ENCODE measurements at regions not wholly inside any gene's neighbourhood (a gene's known extent, or its start where the extent isn't known, plus 50 kb on each side); places are given as distances from the start of the nearest gene placed in this dataset.
A peak's percentile ranks its signal among the peaks of the same experiment; 100 is the strongest.

- Histone ChIP-seq H4K20me1 (replicated peaks in 1 of 2; ENCODE audit: control insufficient read depth in 1 of 2, insufficient read depth in 2 of 2, low read length in 2 of 2) (no peaks in the 10 kb centered on the region), H3K9ac (replicated peaks in 1 of 4; ENCODE audit: extremely low read depth in 1 of 4, low read depth in 3 of 4, low read length in 3 of 4) (no peak overlapping the region), H3K36me3 (ENCODE audit: control insufficient read depth in 2 of 4, insufficient read depth in 4 of 4, low read length in 3 of 4) (no peaks in the 10 kb centered on the region), H2AK5ac (ENCODE audit: low read depth, low read length) (no peak overlapping the region), H3K23ac (ENCODE audit: insufficient read length) (no peak overlapping the region), H3K4me3 (ENCODE audit: extremely low read depth in 1 of 4, insufficient read depth in 2 of 4, low read depth in 3 of 4, low read length in 4 of 4) (no peak overlapping the region), H2BK20ac (ENCODE audit: low read length) (no peak overlapping the region), H4K91ac (replicated peaks; ENCODE audit: insufficient read length, low read length) (no peak overlapping the region), H3K23me2 (ENCODE audit: low read depth, low read length) (no peaks in the 10 kb centered on the region), H3K14ac (ENCODE audit: insufficient read length) (no peak overlapping the region), H4K8ac (ENCODE audit: extremely low read depth, insufficient read depth, low read length) (no peak overlapping the region), H3K27ac (ENCODE audit: low read depth, low read length) (no peak overlapping the region), H3K4me1 (replicated peaks in 1 of 4; ENCODE audit: control insufficient read depth in 3 of 4, insufficient read depth in 4 of 4, low read length in 3 of 4) (no peaks in the 10 kb centered on the region), H2BK15ac (ENCODE audit: low read length) (no peak overlapping the region), H4K5ac (ENCODE audit: insufficient read length, low read depth, low read length) (no peak overlapping the region), H2BK12ac (ENCODE audit: low read depth, low read length) (no peak overlapping the region), H3K4ac (replicated peaks; ENCODE audit: insufficient read length, low read depth, low read length) (no peak overlapping the region), H3K27me3 (replicated peaks in 1 of 4; ENCODE audit: control insufficient read depth in 3 of 4, extremely low read depth in 1 of 4, insufficient read depth in 3 of 4, low read length in 3 of 4) (no peaks in the 10 kb centered on the region), H2BK5ac (ENCODE audit: low read depth, low read length) (no peak overlapping the region), H3K56ac (replicated peaks; ENCODE audit: insufficient read length, low read depth, low read length) (no peak overlapping the region), H3K9me3 (ENCODE audit: insufficient read depth in 2 of 2, low read depth in 1 of 2, low read length in 1 of 2) (no peaks in the 10 kb centered on the region), H3K18ac (ENCODE audit: extremely low read depth, low read length) (no peak overlapping the region), H2AFZ (ENCODE audit: low read length) (no peak overlapping the region), H3K79me2 (ENCODE audit: control insufficient read depth in 1 of 2, insufficient read depth in 2 of 2, low read length in 2 of 2) (no peaks in the 10 kb centered on the region), H2BK120ac (replicated peaks; ENCODE audit: low read depth, low read length) (no peak overlapping the region), H3K79me1 (ENCODE audit: low read depth, low read length) (no peaks in the 10 kb centered on the region), H3K4me2 (ENCODE audit: insufficient read depth in 1 of 2, low read depth in 2 of 2, low read length in 2 of 2) (no peak overlapping the region)
- no peak for DNase-seq (ENCODE audit: low read depth in 1 of 2, low spot score in 2 of 2)
- 90% methylated on average over 6 of the region's 6 CpGs; no CpG with 5 or more reads in 1 of the 2 experiments for WGBS, 2 experiments (ENCODE audit: extremely low coverage in 1 of 2, insufficient coverage in 1 of 2, insufficient read length in 1 of 2, insufficient replicate concordance in 2 of 2, low coverage in 1 of 2, low lambda C conversion rate in 2 of 2, missing lambda C conversion rate in 1 of 2)
- ChIA-PET POLR2A (ENCODE audit: partially characterized antibody) (no interaction called here), CTCF (ENCODE audit: partially characterized antibody) (interaction anchor here (1.2 to 1.8 kb wide), 2 partner anchors 28 to 53 kb away, joined by 3 to 4 read pairs; no protein-coding TSS in a partner anchor)
- TF ChIP-seq RBBP5 (IDR thresholded peaks at IDR 0.05; ENCODE audit: borderline replicate concordance, low read depth, low read length) (no peak), KDM1A (IDR thresholded peaks at IDR 0.05; ENCODE audit: borderline replicate concordance, low read length) (peak; percentile 64; the same call in 1 of the 2 replicates), POLR2A (IDR thresholded peaks at IDR 0.05; ENCODE audit: control extremely low read depth in 1 of 2, low read depth in 2 of 2, low read length in 2 of 2) (no peak), YY1 (IDR thresholded peaks at IDR 0.05; ENCODE audit: low read depth, low read length) (no peak), CHD1 (IDR thresholded peaks at IDR 0.05; ENCODE audit: low read depth, low read length) (no peak)
- no peak for FAIRE-seq
These were observed 50.8 kb upstream of the JAG1 start for GRCh38 chr20:10724449-10725173.

All from H1 (cell line).